Thymus (tissue), 11 donors: ENCODE measurements at regions not wholly inside any gene's neighbourhood (a gene's known extent, or its start where the extent isn't known, plus 50 kb on each side); places are given as distances from the start of the nearest gene placed in this dataset.

ENCODE experiments used
- DNase-seq, 9 donors: peaks; one replicate each; pipeline ENCODE4 v3.0.0-alpha.2; 2013; ENCODE audit warnings: low spot score in 9 of 9, low read depth in 6 of 9, missing footprints in 1 of 9
- H3K27ac ChIP-seq, 2 donors: one replicate each; pipeline ENCODE4 v1.5.1; 2013; ENCODE audit warnings: control low read depth in 1 of 2, low read depth in 1 of 2, low read length in 1 of 2, mild to moderate bottlenecking in 1 of 2, moderate library complexity in 1 of 2
- H3K27me3 ChIP-seq, 2 donors: one replicate each; pipeline ENCODE4 v1.5.1; 2013; ENCODE audit warnings: low read length in 1 of 2; ENCODE audit not compliant: control insufficient read depth in 2 of 2, insufficient read depth in 1 of 2
- H3K36me3 ChIP-seq, 2 donors: one replicate each; pipeline ENCODE4 v1.5.1; 2013; ENCODE audit warnings: low read length in 1 of 2, mild to moderate bottlenecking in 1 of 2, moderate library complexity in 1 of 2; ENCODE audit not compliant: control insufficient read depth in 2 of 2, insufficient read depth in 2 of 2
- H3K4me1 ChIP-seq, 2 donors: one replicate each; pipeline ENCODE4 v1.5.1; 2013; ENCODE audit warnings: low read length in 2 of 2; ENCODE audit not compliant: control insufficient read depth in 2 of 2, insufficient read depth in 2 of 2
- H3K4me3 ChIP-seq, 2 donors: one replicate each; pipeline ENCODE4 v1.5.1; 2013; ENCODE audit warnings: low read length in 2 of 2, control low read depth in 1 of 2, mild to moderate bottlenecking in 1 of 2
- H3K9me3 ChIP-seq, 2 donors: one replicate each; pipeline ENCODE4 v1.5.1; 2013; ENCODE audit warnings: low read length in 1 of 2, mild to moderate bottlenecking in 1 of 2; ENCODE audit not compliant: control insufficient read depth in 2 of 2, insufficient read depth in 1 of 2
- WGBS: extraction: QIAGEN DNeasy Blood & Tissue Kit; methylation state at CpG from one replicate; pipeline ENCODE4 v1.1.7; 2013; 5-methylcytosine and 5-hydroxymethylcytosine counted together
- donor health status: healthy.

GRCh38 chr19:30760014-30760413, 387.8 kb downstream of the ZNF536 start:
- Histone ChIP-seq H3K4me1 (no peaks in the 10 kb centered on the region), H3K4me3 (no peak overlapping the region), H3K36me3 (no peaks in the 10 kb centered on the region), H3K9me3 (no peaks in the 10 kb centered on the region), H3K27me3 (no peaks in the 10 kb centered on the region), H3K27ac (no peak overlapping the region)
- DNase-seq = no peak
- 98% methylated on average over 6 of the region's 6 CpGs for WGBS

GRCh38 chr19:30757837-30758617, 385.8 kb downstream of the ZNF536 start:
- Histone ChIP-seq H3K4me1 (no peaks in the 10 kb centered on the region), H3K9me3 (no peaks in the 10 kb centered on the region), H3K4me3 (no peak overlapping the region), H3K27me3 (no peaks in the 10 kb centered on the region), H3K27ac (no peak overlapping the region), H3K36me3 (no peaks in the 10 kb centered on the region)
- WGBS = 92% methylated on average over 5 of the region's 5 CpGs
- DNase-seq = no peak

GRCh38 chr19:30757104-30757836, 385.1 kb downstream of the ZNF536 start:
- DNase-seq = no peak
- Histone ChIP-seq H3K27ac (no peak overlapping the region), H3K27me3 (no peaks in the 10 kb centered on the region), H3K4me1 (no peaks in the 10 kb centered on the region), H3K4me3 (no peak overlapping the region), H3K36me3 (no peaks in the 10 kb centered on the region), H3K9me3 (no peaks in the 10 kb centered on the region)
- WGBS = 86% methylated on average over 10 of the region's 10 CpGs

GRCh38 chr19:30755581-30755980, 383.4 kb downstream of the ZNF536 start:
- Histone ChIP-seq H3K4me1 (no peaks in the 10 kb centered on the region), H3K27ac (no peak overlapping the region), H3K4me3 (no peak overlapping the region), H3K27me3 (no peaks in the 10 kb centered on the region), H3K36me3 (no peaks in the 10 kb centered on the region), H3K9me3 (no peaks in the 10 kb centered on the region)
- WGBS = 95% methylated on average over 7 of the region's 7 CpGs
- DNase-seq = no peak

GRCh38 chr19:30754162-30754561, 382.0 kb downstream of the ZNF536 start:
- H3K27ac ChIP-seq = no peak overlapping the region
- 86% methylated on average over 1 of the region's 1 CpG for WGBS
- no peak overlapping the region for H3K4me3 ChIP-seq
- H3K4me1 ChIP-seq = no peaks in the 10 kb centered on the region
- no peaks in the 10 kb centered on the region for H3K36me3 ChIP-seq
- DNase-seq = no peak
- H3K9me3 ChIP-seq = no peaks in the 10 kb centered on the region
- no peaks in the 10 kb centered on the region for H3K27me3 ChIP-seq

- Histone ChIP-seq H3K9me3 (no peaks in the 10 kb centered on the region), H3K4me3 (no peak overlapping the region), H3K27me3 (no peaks in the 10 kb centered on the region), H3K4me1 (no peaks in the 10 kb centered on the region), H3K36me3 (no peaks in the 10 kb centered on the region), H3K27ac (no peak overlapping the region)
- 96% methylated on average over 3 of the region's 3 CpGs for WGBS
- DNase-seq = no peak
These were observed 380.7 kb downstream of the ZNF536 start for GRCh38 chr19:30752876-30753275.

- Histone ChIP-seq H3K4me1 (no peaks in the 10 kb centered on the region), H3K27me3 (no peaks in the 10 kb centered on the region), H3K36me3 (no peaks in the 10 kb centered on the region), H3K27ac (no peak overlapping the region), H3K4me3 (no peak overlapping the region), H3K9me3 (no peaks in the 10 kb centered on the region)
- 86% methylated on average over 6 of the region's 6 CpGs for WGBS
- no peak for DNase-seq
These were observed 380.0 kb downstream of the ZNF536 start for GRCh38 chr19:30752201-30752600.

- no peak overlapping the region for H3K27ac ChIP-seq
- no peak overlapping the region for H3K4me3 ChIP-seq
- no peaks in the 10 kb centered on the region for H3K36me3 ChIP-seq
- no peaks in the 10 kb centered on the region for H3K4me1 ChIP-seq
- no peaks in the 10 kb centered on the region for H3K9me3 ChIP-seq
- H3K27me3 ChIP-seq = peaks cover 0 to 4% of the 10 kb centered on the region in 2 donors
- 94% methylated on average over 4 of the region's 4 CpGs for WGBS
- DNase-seq = no peak
These were observed 373.3 kb downstream of the ZNF536 start for GRCh38 chr19:30745476-30745985.

GRCh38 chr19:30744741-30745475, 372.7 kb downstream of the ZNF536 start:
- Histone ChIP-seq H3K9me3 (no peaks in the 10 kb centered on the region), H3K4me3 (no peak overlapping the region), H3K4me1 (no peaks in the 10 kb centered on the region), H3K36me3 (no peaks in the 10 kb centered on the region), H3K27ac (no peak overlapping the region), H3K27me3 (peaks cover 0 to 4% of the 10 kb centered on the region in 2 donors)
- DNase-seq = no peak
- WGBS = 97% methylated on average over 9 of the region's 9 CpGs
